K562 (cell line): ENCODE measurements at regions not wholly inside any gene's neighbourhood (a gene's known extent, or its start where the extent isn't known, plus 50 kb on each side); places are given as distances from the start of the nearest gene placed in this dataset.

Experiments used
- CAMTA2 ChIP-seq: fragments of 250-450 bp; sonication (Bioruptor Pico); conservative IDR thresholded peaks from 2 replicates; pipeline ENCODE4 v1.5.1; 2022
- CTCF ChIP-seq, 3 experiments: IDR thresholded peaks in 2 of 3; conservative IDR thresholded peaks in 1 of 3; 2 replicates each; pipeline ENCODE4 v1.5.1; 2011 to 2012; ENCODE audit warnings: low read length in 3 of 3, mild to moderate bottlenecking in 3 of 3, control low read depth in 2 of 3, improper control_type of control experiment in 1 of 3, inconsistent platforms in 1 of 3, low read depth in 1 of 3, mixed read lengths in 1 of 3, moderate library complexity in 1 of 3; ENCODE audit not compliant: insufficient read depth in 2 of 3
- GATA2 ChIP-seq: sonication (generic); formaldehyde crosslinking; IDR thresholded peaks from 2 replicates; pipeline ENCODE4 v1.4.0; 2020; ENCODE audit warnings: mild to moderate bottlenecking, missing genetic modification reagents
- NFRKB ChIP-seq: fragments of 450-650 bp; IDR thresholded peaks from 2 replicates; pipeline ENCODE4 v1.6.1; 2016; ENCODE audit warnings: low read depth
- PKNOX1 ChIP-seq: fragments of 450-650 bp; IDR thresholded peaks from 2 replicates; pipeline ENCODE4 v1.6.1; 2016
- POLR2AphosphoS5 ChIP-seq: IDR thresholded peaks from 2 replicates; pipeline ENCODE4 v1.6.1; 2011; ENCODE audit warnings: mild to moderate bottlenecking, low read depth, low read length, moderate library complexity; ENCODE audit not compliant: control insufficient read depth, insufficient read depth
- RFX5 ChIP-seq: IDR thresholded peaks from 2 replicates; pipeline ENCODE4 v1.6.1; 2011; ENCODE audit warnings: low read depth, mild to moderate bottlenecking, improper control_type of control experiment, low read length
- STAT5A ChIP-seq: IDR thresholded peaks from 2 replicates; pipeline ENCODE4 v1.6.1; 2012; ENCODE audit warnings: low read length, inconsistent platforms, borderline replicate concordance
- TF ChIP-seq, protein P1 (sequence below), 2 experiments: fragments of 450-650 bp; formaldehyde crosslinking in 1 of 2; IDR thresholded peaks; 2 replicates each; pipeline versions ENCODE4 v1.4.0 to v1.6.1; 2014 to 2020; ENCODE audit warnings: mild to moderate bottlenecking in 2 of 2, borderline replicate concordance in 1 of 2, low read depth in 1 of 2

DNA sequence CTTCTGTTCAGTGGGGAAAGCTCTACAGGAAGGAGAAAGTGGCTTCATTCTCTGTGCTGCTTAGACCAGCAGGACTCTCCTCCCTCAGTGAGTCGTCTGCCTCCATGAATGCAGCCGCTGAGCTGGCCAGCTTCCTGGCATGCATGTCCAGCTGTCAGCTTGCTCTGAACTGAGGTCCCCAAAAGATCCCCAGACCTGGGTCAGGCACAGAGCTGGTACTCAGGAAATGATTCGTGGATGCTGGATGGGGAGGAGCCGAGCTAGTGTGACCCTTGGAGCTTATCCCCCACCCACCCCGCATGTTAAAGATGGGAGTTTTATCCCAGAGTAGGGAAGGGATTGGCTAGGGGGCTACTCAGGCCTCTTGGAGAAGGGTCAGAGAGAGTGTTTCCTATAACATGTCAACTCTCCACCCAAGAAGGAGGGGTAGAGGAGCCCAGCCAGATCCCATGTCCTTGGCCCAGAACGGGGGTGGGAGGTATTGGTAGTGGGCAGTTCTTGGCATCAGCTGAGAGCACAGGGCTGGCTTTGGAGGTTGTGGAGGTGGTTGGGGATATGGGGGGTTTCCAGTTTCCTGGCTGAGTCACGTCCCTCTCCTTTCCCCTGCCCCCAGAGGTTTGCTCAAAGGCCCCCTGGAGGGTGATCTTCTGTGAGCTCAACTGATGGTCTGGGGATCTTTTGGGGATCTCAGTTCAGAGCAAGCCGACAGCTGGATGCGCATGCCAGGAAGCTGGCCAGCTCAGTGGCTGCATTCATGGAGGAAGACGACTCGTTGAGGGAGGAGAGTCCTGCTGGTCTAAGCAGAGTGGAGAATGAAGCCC, 110.1 kb downstream of the FOXD2 start:
- TF ChIP-seq, protein P1, sequence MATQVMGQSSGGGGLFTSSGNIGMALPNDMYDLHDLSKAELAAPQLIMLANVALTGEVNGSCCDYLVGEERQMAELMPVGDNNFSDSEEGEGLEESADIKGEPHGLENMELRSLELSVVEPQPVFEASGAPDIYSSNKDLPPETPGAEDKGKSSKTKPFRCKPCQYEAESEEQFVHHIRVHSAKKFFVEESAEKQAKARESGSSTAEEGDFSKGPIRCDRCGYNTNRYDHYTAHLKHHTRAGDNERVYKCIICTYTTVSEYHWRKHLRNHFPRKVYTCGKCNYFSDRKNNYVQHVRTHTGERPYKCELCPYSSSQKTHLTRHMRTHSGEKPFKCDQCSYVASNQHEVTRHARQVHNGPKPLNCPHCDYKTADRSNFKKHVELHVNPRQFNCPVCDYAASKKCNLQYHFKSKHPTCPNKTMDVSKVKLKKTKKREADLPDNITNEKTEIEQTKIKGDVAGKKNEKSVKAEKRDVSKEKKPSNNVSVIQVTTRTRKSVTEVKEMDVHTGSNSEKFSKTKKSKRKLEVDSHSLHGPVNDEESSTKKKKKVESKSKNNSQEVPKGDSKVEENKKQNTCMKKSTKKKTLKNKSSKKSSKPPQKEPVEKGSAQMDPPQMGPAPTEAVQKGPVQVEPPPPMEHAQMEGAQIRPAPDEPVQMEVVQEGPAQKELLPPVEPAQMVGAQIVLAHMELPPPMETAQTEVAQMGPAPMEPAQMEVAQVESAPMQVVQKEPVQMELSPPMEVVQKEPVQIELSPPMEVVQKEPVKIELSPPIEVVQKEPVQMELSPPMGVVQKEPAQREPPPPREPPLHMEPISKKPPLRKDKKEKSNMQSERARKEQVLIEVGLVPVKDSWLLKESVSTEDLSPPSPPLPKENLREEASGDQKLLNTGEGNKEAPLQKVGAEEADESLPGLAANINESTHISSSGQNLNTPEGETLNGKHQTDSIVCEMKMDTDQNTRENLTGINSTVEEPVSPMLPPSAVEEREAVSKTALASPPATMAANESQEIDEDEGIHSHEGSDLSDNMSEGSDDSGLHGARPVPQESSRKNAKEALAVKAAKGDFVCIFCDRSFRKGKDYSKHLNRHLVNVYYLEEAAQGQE (IDR thresholded peaks at IDR 0.05; ENCODE audit: borderline replicate concordance) = no peak
- TF ChIP-seq, protein P1 (CRISPR knock-in tag; IDR thresholded peaks at IDR 0.05; ENCODE audit: low read depth) = no peak
- TF ChIP-seq PKNOX1 = no peak
- no peak for TF ChIP-seq STAT5A
- TF ChIP-seq CTCF (IDR thresholded peaks at IDR 0.05 in 2 of 3, conservative IDR thresholded peaks at IDR 0.05 in 1 of 3; ENCODE audit: insufficient read depth in 2 of 3, low read depth in 1 of 3, low read length in 3 of 3) = no peak
- no peak for TF ChIP-seq NFRKB
- TF ChIP-seq CAMTA2 (CRISPR knock-in tag) = no peak
- no peak for TF ChIP-seq RFX5
- no peak for TF ChIP-seq POLR2AphosphoS5
- TF ChIP-seq GATA2 (CRISPR knock-in tag) = no peak
